Suppressor macrophage treated with lipopolysaccharide for 1 hour (primary cell): ENCODE measurements at regions not wholly inside any gene's neighbourhood (a gene's known extent, or its start where the extent isn't known, plus 50 kb on each side); places are given as distances from the start of the nearest gene placed in this dataset.
"Not testable (repeated sequence)": the region's sequence is repeated elsewhere in the genome, so short reads cannot be mapped to it uniquely, and the experiment has no call there.

Experiments
- DNase-seq, 3 donors: peaks; one replicate each; pipeline ENCODE4 v3.0.0-alpha.2; 2020 to 2022

- DNase-seq: no peak
Measured at GRCh38 chr2:149732730-149733290, 145.2 kb upstream of the MMADHC start.

DNA sequence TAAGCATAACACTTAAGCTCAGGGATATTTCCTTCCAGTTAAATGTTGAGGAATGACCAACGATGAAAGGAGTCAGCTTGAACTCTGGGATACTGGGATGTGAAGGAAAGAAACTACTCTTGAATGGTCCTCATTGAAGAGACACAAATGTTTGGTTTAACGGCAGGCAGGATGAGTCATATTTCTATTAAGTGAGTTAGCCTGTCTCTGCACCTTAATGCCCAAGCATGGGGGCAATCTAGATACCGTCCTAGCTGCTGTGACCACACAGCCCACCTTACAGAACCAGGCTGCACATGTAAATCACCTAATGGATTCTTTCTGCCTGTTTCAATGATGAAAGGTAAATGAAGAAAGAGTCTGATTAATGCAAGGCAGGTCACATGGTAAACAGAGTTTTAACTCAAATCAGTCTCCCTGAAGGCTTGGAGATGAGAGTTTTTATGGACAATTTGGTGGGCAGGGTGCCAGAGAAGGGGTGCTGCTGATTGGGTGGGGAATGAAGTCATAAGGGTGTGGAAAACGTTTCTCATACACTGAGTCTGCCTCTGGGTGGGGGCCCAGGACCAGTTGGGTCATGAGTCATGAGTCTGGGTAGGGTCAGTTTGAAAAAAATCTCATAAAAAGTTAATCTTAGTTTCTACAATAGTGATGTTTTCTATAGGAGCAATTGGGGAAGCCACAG lies 144.6 kb upstream of the MMADHC start:
- DNase-seq: peak in 2 of 3 donors; percentile 11 to 27

DNA sequence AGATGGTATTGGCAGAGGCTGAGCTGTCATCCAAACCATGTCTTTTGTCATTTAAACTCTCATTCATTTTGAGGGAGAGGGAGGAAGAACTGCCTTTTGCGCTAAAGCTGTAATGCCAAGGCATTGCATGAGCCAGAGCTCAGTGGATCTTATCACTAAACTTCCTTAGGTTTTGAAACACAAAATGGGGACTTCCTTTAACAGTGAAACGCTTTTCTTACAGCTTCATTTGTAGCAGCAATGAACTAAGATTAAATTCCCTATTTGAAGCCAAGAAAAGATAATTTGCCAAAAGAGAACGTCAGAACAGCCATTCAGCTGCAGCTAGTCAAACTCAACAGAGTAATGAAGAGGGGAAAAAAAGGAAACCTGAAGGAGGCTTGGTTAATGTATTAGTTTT lies 143.5 kb upstream of the MMADHC start:
- no peak for DNase-seq

DNA sequence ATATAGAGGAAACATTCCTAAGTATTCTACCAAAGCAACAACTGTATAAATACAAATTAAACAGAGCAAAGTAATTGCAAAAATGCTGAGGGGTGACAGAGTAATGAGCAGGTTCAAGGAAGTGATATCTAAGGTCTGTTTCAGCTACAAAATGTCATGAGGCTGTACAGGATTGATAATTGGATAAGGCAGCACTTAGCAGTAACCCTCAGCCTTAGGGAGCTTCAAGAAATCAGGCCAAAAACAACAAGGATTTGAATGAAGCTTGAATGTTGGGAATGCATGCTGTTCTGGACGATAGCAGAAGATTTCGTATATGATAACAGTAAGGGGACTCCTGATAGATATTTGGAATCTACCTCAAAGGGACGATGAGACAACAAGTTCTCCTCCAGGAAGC lies 142.0 kb upstream of the MMADHC start:
- no peak for DNase-seq

DNA sequence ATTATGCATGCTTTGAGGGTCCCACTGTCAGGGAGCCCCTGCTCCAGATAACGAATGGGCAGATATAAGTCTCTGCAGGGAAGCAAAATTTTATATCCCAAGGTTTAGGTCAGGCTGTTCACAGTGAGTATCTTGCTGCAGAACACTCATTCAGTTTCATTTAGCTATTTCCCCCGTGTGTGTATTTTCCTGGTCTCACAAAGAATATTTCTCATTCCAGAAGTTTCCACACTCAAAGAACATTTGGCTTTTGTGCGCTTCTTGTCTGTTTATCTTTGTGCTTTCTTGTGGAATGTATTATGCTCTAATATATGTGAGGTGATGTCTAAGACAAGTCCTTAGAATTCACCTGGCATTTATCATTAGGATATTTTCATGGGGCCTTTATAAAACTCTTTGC lies 140.4 kb upstream of the MMADHC start:
- DNase-seq: no peak

DNA sequence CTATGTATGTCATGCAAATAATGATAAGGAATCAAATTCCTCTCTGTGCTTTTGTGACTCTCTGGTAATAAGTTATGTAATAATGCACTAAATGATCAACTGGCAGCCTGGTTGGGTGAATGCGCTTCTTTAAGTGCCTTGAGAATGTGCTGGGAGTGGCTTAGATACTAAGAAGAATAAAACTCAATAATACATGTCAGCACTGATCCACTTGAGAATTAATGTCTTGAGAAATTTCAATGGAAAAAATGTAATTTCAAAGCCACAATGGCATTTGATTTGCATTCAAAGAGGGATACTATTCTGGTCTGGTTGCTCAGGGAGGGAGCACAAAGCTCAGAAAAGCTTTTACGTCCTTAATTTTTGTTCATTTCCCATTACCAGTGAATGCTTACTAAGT lies 137.7 kb upstream of the MMADHC start:
- DNase-seq: no peak

DNA sequence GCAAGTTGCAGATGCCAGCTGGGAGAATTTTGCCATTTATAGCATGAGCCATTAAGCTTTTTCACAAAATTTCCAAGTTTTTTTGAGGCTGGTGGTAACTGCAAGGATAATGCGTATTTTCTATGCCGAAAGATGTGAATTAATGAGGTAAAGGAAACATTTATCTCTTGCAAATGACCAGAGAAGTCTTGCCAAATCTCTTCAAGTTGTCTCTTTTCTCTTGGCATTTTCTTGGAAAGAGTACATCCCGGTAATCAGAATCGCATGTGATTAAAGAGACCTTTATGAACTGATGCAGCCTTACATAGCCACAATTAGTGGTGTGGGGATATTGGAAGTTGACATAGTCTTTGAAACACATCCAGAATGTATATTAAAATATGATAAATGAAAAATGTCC lies 136.5 kb upstream of the MMADHC start:
- DNase-seq: no peak

GRCh38 chr2:149720615-149721014 lies 133.0 kb upstream of the MMADHC start:
- no peak for DNase-seq

- no peak for DNase-seq
Measured at GRCh38 chr2:149719695-149720094, 132.1 kb upstream of the MMADHC start.

GRCh38 chr2:149716687-149717086 lies 129.1 kb upstream of the MMADHC start:
- no peak for DNase-seq

DNA sequence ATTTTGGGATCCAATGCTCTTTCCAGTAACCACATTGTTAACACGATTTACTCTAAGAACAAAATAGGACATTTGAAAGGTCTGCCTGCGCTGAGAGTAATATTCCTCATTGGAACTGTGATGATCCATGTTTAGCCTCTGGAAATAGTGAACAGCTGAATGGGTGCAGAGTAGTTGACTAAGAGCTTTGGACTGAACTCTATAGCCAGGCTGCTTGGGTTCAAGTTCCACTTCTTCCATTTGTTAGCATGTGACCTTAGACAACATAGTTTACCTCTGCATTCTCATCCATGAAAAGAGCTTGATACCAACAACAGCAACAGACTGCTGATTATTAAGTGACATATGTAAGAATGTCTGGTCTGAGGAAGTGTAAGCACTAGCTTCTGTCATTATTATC lies 128.3 kb upstream of the MMADHC start:
- DNase-seq: no peak

GRCh38 chr2:149715005-149715592 lies 127.5 kb upstream of the MMADHC start:
- peak; percentile 10 to 21 (median 21) for DNase-seq

DNA sequence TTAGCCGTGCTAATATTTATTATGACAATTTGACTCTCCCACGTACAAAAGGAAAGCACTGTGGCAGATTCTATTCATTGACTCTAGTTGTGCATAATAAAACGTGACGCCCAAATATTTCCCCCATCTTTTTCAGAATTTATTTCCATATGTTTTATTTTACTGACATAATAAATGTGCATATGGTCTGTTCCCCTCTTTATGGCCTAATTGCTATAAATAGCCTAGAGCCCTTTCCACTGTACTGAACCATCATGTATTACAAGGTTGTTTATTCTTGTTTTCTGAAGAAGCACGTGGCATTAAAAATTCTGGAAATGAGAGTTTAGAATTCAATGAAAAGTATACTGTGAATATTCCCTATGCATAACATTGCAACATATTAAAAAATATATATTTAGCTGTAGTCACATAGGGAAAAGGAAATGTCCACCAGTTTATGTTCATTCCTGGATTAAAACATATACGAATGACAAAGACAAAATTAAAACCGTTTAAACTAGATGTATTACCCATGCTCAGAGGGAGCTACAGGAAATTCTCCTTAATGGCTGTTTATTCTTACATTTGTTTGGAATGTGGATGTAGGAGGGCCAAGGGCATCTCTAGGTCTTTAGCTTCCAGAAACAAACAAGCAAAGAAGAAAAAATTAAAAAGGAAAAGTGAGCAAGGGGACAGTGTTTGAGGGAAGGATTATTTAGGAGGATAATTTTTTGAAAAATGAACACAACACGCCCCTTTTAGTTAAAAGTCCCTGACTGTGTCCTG lies 122.1 kb upstream of the MMADHC start:
- DNase-seq: no peak

DNA sequence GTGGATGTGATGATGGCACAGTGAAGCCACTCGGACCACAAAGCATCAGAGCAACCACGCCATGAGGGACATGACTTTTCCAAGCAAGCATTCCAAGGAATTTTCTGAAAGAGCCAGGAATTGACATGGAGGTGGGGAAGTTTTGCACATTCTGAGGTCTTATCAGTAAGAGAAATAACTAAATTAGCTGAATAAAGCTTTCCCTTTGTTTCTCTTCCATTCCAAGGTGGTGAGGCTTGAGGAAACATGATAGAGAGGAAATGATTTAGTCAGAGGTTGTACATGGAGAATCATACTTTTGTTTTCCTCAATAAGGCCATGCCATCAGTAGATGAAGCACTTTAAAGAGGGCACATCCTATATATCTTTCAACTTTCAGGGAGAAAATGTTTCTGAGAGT lies 115.7 kb upstream of the MMADHC start:
- DNase-seq: no peak

GRCh38 chr2:149702571-149702970 lies 115.0 kb upstream of the MMADHC start:
- no peak for DNase-seq

- no peak for DNase-seq
Measured at GRCh38 chr2:149701241-149701640, 113.7 kb upstream of the MMADHC start.

- DNase-seq: no peak
Measured at GRCh38 chr2:149692961-149693396, 105.4 kb upstream of the MMADHC start.

DNA sequence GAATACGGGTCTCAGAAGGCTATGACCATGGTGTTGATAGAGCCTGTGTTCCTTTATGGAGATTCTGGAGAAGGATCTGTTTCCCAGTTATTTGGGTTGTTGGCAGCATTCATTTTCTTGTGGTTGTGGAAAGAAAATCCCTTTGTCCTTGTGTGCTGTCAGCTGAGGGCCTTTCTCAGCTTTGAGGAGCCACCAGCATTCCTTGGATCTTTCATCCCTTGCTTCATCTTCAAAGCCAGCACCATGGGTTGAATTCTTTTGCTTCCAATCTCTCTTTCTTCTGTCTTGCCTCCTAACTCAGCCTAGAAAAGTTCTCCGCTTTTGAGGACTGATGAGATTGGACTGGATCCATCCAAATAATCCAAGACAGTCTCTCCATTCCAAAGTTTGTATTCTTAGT lies 103.2 kb upstream of the MMADHC start:
- no peak for DNase-seq

GRCh38 chr2:149687052-149687427 lies 99.5 kb upstream of the MMADHC start:
- no peak for DNase-seq

DNA sequence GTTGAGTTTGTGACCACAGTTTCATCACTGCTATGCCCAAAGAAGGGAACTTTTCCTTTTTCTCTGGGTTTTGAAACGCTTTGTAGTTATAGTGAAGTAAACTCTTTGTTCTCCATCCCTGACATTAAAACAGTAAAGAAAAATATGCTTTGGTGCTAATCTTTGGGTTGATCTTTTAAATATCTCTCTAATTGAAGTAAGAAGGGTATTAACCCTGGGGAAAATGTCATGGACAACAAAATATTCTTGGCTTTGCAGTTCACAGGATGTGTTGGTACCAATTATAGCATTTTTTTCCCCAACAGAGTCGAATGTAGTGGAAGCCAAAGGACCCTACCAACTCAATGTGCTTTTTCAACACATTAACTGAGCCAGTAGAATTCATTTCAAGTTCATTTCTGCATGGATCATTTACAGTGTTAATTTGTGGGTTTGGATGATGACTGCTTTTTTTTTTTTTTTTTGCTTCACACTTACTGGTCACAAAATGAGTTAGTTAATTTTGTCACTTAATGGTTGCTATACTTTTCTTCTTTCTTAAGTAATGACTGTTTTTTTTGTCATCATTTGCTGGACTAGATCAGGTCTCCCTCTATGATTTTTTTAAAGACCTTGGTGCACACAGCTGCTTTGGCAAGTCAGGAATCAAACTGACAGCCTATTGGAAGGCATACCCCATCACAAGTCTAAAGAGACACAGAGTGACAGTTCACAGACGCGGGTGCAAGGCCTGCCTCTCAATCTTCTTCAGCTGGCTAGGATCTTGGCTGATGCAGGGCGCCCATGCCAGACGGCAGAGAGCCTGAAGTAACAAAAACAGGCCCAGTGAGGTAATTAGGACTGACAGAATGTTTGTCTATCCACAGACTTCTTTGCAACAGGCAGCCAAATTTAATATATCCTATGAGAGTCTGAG lies 98.8 kb upstream of the MMADHC start:
- no peak for DNase-seq

DNA sequence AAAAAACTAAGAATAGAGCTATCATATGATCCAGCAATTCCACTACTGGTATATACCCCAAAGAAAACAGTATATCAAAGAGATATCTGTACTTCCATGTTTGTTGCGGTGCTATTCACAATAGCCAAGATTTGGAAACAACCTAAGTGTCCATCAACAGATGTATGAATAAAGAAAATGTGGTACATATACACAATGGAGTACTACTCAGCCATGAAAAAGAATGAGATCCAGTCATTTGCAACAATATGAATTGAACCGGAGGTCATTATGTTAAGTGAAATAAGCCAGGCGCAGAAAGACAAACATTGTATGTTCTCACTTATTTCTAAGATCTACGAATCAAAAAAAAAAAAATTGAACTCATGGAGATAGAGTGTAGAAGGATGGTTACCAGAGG lies 97.8 kb upstream of the MMADHC start:
- DNase-seq: not testable (repeated sequence)

- no peak for DNase-seq
Measured at GRCh38 chr2:149679286-149679685, 91.7 kb upstream of the MMADHC start.

GRCh38 chr2:149677416-149677815 lies 89.8 kb upstream of the MMADHC start:
- no peak for DNase-seq
